ENCODE measurements at regions not wholly inside any gene's neighbourhood (a gene's known extent, or its start where the extent isn't known, plus 50 kb on each side); places are given as distances from the start of the nearest gene placed in this dataset.

DNA sequence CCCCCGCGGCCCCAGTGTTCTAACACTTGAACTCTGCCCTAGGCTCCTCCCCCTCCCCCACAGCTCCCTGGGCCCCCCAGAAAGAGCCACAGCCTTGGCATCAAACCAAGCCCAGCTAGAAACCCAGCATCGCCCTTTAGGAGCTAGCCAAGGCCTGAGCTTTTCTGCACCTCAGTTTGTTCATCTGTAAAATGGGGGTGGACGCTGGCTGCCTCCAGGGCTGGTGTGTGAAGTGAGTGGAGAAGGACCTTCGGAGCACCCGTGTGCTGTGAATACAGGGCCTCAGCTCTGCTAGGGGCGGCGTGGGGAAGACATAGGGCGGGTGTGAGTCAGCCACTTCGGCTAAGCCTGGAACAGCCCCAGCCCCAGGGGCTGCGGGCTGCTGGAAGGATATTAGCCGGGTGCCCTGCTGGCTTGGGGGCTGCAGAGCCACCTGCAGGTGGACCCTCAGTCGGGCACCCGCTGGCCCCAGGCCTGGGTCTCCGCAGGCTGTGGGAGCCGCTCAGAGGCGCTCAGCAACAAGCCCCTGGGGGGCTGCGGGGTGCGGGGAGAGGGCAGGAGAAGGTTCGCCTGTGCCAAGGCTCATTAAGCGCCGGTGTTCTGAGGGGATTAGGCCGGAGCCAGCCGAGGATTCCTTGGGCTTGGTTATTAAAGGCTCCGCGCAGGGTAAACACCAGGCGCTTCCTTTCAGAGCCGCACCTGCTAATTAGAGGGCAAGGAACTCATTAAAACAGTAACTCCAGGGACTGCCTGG lies 217.0 kb upstream of the CIBAR2 start:
- no peak for DNase-seq

DNA sequence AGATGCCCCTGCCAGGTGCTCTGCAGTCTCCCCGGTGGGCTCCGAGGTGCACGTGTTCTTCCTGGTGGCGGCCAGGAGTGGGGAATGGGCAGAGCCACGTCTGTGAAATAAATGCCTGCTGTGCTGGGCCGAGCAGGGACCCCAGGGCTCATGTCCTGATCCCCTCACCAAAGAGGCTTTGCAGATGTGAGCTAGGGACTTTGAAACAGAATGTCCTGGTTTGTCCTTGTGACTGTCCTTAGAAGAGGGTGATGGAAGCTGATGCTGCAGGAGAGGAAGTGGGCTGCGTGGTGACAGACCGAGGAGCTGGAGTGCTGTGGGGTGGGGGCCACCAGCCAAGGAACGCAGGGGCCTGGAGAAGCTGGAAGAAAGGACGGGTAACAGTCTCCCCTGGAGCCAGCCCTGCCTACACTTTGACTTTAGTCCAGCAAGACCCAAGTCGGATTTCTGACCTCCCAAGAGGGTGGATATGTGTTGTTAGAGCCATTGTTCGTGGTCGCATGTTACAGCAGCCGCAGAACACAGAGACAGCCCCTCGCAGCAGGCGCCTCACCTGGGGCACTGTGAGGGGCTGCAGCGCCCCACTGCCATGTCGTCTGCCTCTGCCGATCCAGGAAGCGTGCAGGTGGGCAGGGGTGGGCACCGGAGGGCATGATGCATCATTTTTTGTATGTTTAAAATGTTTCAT lies 217.9 kb upstream of the CIBAR2 start:
- no peak for DNase-seq

DNA sequence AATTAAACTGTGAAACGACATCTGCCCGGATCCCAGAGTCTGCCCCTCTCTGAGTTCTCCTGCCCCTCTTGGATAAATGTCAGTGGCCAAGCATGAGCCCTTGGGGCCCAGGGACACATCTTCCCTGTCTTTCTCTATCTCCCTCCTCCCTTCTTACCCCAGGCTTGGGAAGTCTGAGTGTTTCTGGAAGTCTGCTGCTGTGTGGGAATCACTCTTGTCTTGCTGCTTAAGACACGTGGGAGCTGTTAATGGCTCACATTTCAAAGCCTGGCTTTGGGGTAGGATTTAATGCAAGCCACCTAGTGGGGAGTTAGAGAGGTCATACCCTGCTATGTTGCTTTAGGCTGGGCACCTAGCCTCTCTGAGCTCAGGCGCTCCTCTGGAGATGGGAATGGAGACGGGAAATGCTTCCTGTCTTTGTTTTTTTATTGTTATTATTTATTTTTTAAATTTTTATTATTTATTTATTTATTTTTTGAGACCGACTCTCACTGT lies 218.5 kb upstream of the CIBAR2 start:
- no peak for DNase-seq

DNA sequence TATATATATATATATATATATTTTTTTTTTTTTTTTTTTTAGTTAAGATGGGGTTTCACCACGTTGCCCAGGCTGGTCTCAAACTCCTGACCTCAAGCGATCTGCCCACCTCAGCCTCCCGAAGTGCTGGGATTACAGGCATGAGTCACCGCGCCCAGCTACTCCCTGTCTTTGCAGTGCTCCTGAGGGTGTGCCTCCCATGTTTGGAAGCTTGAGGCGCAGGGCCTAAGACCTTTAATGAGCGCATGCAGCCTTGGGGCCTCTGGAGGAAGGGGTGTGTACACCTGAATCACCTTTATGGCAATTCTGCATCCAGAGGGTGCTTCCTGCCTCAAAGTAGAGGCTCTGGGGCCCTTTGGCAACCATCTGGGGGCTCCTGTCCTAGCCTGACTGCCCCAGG lies 219.4 kb upstream of the CIBAR2 start:
- DNase-seq, result no peak

DNA sequence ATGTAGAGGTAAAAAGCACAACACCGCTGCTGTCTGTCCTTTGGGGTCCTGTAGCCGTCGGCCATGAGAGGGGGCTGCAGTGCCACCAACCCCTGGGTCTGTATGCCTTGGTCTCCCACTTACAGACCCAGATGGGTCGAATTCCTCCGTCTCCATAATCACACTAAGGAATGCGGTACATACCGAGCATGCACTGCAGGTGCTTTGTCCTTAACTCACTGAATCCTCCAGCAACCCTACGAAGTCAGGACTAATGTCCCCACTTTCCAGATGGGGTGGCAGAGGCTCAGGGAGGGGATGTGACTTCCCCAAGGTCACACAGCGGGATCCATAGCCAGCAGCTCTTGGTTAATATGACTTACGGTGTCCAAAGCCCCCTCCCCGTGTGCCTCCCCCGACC lies 219.9 kb upstream of the CIBAR2 start:
- no peak for DNase-seq

DNA sequence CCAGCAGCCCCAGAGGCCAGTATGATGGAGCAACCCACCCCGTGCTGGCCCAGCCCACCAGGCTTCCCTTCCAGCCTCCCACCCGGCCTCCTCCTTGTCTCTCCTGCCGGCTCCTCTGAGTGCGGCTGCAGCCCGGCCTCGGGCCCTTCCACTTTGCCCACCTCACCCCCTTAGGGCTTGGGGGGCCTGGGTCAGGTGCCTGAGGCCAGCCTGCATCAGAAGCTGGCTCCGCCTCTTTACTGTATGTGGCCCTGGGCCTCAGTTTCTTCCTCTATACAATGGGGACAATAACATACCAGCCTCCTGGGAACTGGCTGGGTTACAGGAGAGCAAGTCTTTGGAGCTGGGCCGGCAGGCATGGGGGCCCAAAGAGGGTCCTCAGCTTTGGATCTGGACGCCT lies 221.1 kb upstream of the CIBAR2 start:
- DNase-seq, result no peak

DNA sequence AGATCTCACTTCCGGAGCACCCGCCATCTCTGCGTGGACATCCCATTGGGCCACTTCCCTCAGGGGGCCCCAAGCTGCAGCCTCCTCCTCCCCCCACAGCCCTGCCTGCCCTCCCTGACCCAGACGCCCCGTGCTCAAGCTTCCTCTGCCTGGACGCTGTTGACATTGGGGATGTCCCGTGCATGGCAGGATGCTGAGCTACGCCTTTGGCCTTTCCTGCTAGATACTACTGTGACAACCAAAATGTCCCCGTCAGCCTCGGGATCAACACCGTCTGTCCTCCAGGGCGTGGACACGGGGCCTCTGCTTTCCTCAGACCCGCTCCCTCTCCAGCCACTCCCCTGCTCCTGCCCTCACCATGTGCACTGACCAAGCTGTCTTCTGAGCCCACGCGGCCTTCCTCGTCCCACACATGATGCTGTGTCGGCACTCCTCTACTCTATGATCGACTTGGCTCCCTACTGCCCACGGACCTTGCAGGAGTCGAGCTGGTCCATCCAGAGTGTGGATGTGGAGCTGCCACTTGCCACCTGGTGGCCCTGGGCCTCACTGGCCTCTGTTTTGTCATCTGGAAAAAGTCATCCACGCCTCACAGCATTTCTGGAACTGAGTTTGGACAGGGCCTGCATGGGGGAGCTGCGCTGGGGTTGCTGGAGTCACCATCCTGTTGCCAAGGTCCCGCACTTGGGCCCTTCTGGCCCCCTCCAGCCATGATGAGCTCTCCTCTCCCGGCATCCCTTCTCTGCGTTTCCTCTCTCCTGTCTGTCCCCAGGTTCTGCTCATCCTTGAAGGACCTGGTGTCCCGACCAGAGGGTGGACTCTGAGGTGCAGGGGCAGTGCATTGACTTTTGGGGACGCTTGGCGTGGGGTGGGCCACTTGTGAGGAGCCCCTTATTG lies 221.7 kb upstream of the CIBAR2 start:
- no peak for DNase-seq

DNA sequence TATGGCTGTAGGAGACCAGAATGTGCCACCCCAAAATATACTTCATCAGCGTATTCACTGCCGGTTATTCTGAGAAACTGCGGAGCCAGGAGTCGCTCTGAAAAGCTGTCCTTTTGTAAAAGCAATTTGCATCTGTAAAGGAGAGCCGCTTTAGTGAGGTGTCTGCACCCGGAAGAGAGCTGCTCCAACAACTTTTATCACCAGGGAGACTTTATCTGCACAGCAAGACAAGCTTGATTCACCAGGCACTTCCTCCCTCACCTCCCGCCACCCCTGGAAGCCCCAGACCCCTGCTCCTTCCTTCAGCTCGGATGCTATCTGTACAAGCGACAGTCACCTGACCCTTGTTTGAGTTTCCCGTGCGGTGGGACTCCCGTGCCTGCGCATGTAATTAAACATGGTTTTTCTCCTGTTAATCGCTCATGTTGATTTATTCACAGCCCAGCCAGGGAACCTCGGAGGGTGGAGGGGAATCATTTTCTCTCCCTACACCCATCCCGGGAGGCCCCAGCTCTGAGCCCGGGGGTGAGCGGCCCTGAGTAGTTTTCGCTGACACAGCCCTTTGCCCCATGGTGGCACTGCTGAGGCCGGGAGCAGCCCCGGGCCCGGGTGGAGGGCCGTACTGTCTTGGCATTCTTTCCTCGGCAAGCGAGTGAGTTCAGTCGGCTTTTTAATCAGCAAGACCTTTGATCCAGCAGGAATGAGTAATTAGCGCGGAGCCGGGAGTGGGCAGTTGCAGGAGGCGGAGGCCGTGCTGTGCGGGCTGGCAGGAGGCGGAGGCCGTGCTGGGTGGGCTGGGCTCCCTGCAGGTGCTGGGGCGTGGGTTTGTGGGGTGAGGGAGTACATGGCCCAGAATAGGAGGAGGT lies 222.7 kb upstream of the CIBAR2 start:
- no peak for DNase-seq

DNA sequence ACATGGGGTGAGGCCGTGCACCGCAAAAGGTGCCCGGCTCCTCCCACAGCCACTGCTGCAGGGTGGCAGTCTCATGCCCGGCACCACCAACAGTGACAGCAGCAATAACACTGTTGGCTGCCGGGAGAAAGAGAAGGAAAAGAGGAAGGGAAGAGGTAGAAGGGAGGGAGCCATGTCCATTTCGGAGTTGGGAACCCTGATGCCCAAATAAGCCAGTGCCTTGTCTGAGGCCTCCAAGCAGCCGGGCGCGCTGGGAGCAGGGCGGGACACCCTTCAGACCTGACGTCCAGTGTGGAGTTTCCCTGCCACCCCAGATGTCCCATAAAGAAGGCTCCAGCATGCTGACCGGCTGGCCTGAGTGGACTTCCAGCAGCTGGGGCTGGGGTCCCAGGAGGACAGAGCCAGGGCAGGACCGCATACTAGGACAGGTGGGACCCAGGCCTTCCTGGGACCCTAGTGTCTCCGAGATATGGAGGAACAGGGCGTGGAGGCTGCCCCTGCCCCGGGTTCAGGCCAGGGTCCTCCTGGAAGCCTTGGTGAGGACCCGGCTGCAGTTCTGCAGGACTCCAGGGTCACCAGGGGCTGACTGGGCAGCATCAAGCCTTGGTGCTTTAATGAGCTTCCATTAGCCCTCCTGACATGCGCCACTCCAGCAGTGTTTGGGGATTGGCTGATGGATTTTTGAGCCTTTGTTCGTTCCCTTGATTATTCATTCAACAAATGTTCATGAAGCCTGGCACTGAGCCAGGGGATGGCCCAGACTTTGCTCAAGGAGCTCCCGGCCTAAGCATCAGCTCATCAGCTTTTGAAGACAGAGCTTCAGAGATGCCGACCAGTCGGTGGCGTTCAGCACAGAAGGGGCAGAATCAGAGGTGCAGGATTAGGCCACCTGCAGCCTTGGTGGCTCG lies 223.6 kb upstream of the CIBAR2 start:
- DNase-seq, result no peak

DNA sequence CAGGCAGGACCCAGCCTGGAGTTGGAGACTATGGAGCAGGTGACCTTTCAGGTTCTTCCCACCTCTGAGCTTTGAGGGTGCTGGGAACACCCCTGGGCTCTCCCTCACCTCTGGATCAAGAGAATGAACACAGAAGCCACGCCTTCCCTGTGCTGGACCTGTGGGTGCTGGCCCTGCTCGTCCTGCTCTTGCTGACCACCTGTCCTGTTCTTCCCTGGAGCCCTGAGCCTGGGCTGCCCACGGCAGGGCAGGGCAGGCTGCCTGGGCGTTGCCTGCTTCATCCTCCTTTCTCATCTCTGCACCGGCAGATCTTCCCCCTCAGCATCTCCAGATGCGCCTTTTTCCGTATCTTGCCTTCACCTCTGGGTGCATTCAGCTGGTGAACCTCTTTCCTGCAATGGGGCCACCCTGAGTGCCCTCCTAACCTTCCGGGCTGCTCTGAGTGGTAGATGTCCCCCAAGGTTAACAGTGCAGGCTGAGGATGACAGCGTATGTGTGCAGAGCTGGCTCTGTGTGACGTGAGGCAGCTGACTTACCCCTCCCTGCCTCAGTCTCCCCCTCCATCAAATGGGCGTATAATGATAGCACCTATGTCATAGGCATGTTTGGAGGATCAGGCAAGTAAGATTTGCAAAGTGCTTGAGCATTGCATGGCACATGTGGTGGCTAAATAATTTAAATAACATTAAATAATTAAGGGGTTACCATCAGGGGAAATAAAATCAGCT lies 225.8 kb upstream of the CIBAR2 start:
- DNase-seq, result no peak

DNA sequence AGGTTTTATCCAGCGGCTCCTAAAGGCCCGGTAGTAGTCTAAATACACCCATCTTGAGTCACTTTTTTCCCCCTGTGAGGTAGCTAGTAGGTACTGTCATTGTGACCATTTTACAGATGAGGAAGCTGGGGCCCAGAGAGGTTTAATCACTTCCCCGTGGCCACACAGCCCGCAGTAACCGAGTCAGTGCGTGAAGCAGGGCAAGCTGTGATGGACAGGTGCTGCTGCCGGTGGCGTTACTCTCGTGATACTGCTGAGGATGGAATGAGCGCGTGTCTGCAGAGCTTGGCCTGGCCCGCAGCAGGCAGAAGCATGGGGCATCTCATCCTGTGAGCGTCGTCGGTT lies 226.3 kb upstream of the CIBAR2 start:
- DNase-seq, result no peak

DNA sequence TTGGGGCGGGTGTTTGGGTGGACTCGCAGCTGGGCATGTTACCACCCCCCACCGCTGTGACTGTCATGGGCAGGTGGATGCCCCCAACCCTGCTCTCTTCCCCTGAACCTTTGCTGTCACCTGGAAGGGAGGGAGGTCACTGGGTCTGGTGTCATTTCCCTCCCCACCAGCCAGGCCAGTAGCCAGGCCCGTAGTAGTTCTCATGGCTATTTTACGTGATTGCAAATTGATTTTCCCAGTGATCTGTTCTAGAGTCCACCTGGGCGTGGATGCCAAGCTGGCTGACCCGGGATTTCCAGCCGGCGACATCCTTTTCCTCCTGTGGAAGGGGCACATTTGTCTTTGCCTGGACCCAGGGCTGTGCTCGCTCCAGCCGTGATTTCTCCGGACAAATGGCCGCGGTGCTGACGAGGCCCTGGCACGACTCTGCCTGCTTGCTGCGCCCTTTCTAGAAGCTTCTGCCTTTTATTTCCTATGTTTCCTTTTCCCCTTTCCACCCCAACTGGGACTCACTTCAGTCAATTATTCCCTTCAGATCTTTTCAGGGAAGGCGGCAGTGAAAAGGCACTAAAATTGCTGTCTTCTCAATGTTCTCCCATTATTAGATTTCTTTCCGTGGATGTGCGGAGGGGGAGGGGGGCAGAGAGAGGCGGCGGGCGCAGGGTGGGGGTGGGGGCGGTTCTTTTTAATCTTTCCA lies 226.9 kb upstream of the CIBAR2 start:
- no peak for DNase-seq

DNA sequence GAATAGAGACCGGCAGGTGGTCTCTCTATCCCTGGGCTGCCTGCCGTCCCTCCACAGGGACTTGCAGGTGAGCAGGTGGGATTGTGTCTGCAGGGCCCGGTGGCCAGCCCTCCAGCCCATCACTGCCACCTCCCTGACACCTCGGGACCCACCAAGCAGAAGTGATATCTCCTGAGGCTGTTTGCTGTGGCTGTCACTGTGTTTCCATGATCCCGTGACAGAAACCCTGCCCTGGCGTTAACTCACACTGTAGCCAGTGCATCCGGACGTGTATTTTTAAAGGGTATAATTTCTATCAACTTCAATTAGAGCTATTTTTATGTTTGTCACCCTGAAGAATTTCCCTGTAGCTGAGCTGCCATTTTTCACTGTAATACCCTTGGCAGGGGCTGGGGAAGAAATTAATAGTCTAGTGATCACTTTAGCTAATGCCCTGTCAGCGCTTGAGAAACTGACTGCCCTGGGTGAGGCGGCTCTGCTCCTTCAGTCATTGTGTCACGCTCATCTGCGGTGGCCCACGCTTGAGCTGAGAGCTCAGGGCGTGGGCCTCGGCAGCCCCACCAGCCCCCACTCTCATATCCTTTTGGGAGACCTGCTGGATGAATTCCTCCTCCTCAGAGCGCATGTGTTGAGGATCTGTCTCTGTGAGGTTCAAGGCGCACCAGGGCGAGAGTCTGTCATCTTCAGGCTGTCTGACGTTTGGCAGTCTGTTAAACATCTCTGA lies 229.9 kb upstream of the CIBAR2 start:
- DNase-seq, result no peak

DNA sequence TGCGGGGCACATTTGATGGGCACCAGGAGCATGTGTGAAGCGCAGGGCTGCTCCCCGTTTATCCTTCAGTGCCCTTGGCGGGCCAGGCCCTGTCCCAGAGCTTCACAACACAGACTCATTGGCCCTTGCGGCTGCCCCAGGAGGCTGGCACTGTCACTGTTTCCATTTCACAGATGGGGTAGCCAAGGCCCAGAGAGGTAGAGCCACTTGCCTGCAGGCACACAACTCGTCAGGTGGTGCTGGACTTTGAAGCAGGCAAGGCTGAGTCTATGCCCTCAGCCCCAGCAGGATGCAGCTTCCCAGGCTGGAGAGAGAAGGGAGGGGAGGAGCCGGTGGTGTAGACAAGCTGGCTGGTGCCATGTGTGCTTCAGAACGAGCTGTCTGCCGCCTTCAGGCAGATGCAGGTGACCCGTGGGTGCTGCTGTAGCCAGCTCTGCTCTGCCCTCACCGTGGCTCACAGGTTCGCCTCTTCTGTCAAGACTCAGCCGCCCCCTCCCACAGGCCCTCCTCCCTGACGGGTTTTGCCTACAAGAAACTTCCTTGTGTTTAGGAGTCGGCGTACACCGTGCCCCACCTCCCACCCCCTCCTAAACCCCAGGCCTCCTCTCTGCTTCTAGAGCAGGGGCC lies 232.3 kb upstream of the CIBAR2 start:
- DNase-seq, result no peak

DNA sequence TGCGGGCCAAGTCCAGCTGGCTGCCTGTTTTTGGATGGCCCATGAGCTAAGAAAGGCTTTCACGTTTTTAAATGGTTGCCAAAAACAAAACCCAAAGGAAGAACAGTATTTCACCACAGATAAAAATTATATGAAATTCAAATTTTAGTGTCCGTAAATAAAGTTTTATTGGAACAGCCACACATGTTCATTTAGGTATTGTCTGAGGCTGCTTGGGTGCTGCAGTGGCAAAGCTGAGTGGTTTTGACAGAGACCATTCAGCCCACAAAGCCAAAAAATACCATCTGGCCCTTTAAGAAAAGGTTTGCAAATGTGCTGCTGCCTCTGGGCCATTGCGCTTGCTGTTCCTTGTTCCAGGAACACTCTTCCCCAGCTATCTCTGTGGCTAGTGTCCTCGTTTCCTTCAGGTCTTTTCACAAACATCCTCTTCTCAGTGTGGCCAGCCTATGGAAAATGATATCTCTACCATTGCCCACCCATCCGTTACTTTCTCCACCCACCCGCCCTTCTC lies 232.9 kb upstream of the CIBAR2 start:
- no peak for DNase-seq

DNA sequence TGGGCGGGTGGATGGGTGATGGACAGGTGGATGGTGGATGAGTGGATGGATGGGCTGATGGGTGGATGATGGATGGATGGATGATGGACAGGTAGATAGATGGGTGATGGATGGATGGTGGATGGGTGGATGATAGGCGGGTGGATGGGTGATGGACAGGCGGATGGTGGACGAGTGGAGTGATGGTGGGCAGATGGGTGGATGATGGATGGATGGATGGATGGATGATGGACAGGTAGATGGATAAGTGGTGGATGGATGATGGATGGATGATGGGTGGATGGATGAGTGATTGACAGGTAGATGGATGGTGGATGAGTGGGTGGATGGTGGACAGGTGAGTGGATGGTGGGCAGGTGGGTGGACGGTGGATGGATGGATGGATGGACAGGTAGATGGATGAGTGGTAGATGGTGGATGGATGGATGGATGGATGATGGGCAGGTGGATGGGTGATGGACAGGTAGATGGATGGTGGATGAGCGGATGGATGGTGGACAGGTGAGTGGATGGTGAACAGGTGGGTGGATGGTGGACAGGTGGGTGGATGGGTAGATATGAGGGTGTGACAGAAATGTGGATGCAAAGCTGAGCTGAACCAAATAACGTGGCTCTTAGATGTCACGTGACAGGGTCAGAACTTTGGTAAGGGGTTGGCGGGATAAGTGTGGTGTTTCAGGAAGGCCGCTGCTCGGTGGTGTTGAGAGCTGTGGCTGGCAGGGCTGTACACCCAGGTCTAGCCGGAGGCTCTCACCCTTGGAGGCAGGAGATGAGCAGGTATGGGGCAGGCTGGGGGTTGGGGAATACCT lies 234.3 kb upstream of the CIBAR2 start:
- DNase-seq, result no peak

DNA sequence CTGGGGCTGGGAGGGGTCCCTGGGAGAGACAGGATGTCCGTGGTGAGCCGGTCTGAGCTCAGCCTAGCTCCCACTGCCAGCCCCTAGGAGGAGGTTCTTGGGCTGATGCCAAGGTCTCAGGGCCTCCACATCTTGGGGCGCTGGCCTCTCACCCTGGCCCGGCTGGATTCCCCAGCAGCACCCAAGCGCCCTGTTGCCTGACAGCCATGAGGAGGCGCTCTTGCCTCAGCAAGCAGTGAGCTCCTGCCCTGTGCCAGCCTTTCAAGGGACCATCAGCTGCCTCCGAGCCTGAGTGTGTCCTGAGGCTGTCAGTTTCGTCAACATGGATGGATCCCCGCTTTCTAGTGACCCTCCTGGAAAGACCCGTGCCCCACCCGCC lies 234.9 kb upstream of the CIBAR2 start:
- no peak for DNase-seq

Measured in hindlimb muscle (tissue), 1 donor.